ENCODE measurements at regions not wholly inside any gene's neighbourhood (a gene's known extent, or its start where the extent isn't known, plus 50 kb on each side); places are given as distances from the start of the nearest gene placed in this dataset.

DNA sequence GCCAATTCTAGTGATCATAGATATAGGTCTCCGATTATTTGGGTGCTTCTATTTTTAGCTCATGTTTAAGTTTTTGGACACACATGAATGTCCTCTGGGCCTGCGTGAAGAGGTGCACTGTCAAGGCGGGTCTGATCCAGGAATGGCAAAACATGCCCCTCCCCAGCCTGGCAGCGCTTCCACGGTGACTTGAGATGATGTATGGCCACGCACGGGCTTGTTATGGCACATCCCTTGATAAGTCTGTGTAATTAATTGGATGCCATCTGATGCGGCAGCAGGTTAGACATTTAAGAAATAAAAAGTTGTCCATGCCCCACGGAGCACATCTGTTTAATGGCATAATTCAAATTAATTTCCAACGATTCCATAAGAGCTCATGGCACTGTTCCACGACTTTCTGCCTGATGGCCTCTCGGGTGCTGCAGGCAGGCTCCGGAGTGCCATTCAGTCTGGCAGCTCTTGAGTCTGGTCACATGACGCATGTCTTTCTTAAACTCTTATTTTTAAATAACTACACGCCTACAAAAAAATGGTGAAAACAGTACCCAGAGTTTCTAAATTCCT lies 151.4 kb downstream of the ACKR3 start:
- no peak for DNase-seq

DNA sequence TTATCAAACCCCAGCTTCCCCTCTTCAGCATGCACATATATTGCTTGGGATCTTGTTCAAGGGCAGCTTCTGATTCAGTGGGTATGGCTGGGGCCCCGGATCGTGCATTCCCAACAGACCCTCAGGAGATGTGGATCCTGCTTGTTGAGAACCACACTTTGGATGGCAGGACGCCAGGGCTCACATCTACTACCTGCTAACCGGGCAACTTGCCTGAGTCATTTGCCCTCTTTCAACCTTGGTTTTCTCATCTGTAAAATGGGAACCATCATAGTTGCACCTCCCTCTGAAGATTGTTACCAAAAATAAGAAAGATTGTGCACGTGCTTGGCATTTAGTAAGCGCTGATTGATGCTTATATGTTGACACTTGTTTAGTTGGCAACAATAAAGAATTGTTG lies 154.6 kb downstream of the ACKR3 start:
- no peak for DNase-seq

DNA sequence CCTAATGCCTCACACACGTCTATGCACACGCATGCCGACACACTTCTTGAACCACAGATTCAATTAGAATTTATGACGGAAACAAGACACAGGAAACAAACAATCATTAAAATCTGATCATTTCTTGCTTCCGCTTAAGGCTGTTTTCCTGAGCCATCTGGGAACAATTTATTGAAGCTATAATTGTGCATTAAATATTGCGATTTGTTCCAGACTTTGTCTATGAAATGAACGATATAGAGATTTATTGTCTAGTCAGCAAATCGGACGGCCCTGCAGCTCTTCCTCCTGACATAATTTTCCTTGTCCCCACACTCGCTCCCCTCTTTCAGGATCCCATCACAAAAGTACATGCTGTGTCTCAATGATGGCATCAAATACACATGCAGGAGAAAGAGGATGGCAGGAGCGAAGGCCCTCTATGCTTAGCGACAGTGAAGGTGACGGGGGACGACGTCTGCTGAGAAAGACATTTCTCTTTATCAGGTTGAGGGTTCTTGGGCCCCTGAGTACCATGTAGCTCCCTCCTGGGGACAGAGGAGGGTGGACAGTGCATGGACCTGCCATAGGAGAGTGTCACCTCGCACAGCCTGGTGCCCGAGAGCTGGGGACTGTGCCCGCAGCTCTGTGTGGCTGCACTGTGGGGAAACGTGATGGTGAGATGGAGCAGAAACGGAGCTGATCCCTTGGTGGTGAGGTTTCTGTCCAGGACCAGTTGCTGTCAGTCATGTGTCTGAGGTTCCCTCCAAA lies 157.3 kb downstream of the ACKR3 start:
- no peak for DNase-seq

DNA sequence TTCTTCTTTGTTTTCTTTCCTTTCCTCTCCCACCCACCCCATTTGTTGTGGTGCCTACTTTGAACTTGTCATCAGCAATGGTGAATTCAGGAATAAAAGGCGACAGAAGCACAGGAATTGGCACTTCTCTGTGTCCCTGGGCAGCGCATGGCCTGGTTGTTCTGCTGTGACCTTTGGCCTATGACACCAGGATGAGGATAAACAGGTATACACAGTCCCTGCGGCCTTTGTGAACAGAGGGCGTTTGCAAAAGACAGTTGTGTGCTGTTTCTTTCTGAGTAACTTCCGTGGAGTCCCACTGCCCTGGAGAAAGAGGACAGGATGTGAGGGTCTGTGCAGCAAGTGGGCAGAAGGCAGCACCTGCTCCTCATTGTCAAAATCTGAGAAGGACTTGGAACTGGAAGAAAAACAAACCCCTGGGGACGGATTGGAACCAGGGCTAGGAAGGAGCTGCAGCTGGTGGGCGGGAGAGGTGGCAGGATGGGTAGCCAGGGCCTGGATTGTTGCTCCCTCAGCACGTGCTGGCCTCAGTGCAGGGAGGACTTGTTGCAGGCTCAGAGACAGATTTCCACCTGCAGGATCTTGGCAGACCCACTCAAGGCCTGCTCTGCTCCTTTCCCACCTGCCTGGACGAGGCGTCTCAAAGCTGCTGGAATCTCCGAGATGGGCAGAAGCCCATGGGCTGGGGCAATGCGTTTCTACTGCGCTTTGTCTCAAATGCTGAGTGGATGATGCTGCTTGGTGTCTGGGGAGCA lies 159.5 kb downstream of the ACKR3 start:
- DNase-seq, result no peak

DNA sequence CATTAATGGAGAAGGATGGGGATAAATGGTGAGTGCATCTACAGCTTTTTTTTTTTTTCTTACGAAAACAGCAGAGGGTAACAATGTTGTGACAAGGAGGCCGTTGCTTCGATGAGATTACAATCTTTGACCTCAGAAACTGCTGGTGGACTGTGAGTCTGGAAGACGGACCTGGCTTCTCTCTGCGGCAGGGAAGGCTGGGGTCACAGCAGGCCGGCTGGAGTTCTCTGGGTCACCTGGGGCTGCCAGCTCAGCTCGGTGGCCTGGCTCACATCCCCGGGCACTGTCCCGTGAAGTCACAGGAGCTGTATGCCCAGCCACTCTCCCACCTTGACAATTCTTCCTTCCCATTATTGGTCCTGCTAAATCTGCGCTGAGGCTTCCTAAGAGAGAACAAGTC lies 160.8 kb downstream of the ACKR3 start:
- DNase-seq, result no peak

DNA sequence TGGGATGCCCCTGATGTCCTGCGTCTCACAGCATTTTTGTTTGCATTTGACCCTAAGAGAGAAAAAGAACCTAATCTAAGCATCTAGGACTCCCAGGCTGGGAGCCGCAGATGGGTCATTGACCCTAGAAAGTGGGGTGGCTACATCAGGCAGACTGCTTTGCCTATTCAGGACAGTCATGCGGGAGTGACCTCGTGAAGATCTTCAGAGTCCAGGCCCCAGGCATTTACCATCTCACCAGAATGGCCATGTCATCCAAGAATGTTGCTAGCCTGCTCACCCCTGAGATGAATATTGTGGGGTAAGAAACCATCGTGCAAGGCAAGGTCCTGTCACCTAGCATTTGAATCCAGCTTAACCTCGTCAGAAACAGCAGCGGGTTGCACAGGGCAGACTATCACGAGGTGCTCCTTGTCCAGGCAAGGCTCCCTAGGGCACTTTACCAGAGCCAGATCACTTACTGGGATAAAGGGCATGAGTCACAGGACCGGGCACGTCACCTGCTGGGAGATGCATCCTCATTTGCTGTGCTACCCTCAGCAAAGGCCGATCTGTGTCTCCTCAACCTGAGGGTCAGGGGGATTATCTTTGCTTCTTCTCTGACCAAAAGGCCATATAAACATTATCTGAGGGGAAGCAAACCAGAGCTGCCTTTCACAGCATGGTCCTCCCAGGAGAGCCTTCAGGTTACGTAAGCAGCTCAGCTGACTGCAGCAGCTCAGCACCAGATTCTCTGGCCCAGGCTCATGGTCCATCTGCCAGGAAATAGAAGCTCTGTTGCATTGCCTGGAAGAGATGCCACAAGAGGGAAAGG lies 162.3 kb downstream of the ACKR3 start:
- no peak for DNase-seq

DNA sequence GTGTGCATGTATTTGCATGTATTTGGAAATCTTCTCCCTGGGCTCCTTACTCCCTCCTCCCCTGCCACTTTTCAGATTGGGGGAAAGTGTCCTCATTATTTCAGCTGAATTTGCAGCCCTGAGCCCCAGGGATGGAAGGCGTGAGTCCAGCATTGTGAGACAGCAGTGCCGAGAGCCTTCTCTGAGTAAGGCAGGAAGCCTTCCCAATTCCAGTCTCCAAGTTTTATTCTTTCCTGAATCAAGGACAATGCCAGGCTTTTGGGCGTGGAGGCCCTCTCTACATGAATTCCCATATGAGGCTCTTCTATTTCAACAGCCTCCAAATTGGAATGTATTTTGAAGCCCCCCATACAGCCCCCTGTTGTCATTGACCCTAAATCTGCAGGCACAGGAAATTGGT lies 163.5 kb downstream of the ACKR3 start:
- DNase-seq, result no peak

DNA sequence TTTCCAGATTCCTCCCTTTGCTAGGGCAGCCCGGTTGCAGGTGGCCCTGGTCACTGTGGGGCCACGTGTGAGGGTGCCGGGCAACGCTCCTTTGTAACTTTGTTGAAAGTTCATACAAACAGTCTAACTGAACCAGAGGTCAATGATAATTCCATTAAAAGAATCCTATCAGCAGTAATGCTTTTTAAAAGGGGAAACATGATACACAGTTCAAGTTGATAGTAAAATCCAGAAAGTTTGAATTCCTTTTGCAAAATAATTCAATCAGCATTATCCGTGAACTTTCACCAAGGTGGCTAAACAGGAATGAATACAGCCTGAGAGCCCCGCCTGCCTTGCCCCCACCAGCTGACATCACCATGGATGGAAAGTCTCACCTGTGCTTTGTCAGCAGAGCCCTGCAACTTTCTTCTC lies 166.2 kb downstream of the ACKR3 start:
- DNase-seq, result no peak

DNA sequence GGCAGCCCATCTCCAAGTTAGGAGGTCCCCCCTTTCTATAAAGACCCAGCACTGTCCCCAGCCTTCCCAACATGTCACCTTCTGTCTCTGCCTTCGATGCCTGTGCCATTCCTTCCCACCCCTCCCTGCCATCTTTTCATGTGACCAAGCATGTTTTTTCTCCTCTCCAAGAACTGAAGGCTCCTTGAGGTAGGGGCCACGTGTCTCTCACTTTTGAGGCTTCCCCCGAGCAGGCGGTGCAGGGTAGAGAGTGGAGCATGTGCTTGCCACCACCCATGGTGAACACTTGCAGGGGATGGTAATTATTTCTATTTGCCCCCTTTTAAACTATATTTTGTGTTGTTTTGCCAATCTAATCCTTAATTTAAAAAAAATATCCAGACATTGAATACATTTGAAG lies 168.4 kb downstream of the ACKR3 start:
- no peak for DNase-seq

DNA sequence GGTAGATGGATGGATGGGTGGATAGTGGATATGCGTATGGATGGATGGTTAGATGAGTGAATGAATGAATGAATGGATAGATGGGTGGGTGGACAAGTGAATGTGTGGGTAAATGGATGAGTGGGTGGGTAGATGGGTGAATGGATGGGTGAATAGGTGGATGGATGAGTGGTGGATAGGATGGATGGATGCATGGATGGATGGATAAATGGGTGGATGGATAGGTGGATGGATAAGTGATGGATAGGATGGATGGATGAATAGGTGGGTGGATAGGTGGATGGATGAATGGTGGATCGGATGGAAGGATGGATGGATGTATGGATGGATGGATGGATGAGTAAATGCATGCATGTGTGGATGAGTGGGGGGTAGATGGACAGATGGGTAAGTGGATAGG lies 169.3 kb downstream of the ACKR3 start:
- no peak for DNase-seq

DNA sequence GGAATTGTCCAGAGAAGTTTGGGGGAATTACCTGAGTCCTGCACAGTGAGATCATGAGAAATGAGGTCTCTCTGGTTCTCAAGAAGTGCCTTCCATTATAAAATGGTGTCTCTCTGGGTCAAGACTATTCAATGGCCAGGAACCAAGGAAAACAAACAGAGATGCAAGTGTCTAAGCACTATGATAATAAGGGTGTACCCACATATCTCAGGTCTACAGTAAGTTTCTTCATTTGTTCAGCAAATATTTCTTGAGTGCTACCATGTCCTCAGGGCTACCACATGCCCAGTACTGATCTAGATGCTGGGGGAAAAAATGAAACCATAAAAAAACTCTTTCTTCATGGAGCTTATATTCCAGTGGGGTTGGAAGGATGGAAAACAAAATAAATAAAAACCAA lies 170.0 kb downstream of the ACKR3 start:
- no peak for DNase-seq

DNA sequence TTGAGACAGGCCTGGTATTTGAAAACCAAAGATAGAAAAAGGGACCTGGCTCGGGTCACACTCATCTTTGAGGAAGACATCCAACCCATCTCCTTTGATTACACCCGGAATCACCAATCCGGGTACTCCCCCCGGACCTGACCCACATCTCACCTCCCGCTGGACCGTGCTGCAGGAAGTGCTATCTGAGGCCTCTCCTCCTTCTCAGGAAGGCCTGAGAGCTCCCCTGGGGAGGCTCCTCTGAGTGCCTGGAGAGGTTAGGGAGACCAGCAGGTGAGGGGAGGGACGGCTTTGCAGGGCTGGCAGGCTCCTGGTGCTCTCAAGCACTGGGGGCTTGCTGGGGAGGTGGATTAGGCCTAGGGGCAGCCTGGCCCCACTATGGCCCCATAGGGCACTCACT lies 170.9 kb downstream of the ACKR3 start:
- DNase-seq, result no peak

DNA sequence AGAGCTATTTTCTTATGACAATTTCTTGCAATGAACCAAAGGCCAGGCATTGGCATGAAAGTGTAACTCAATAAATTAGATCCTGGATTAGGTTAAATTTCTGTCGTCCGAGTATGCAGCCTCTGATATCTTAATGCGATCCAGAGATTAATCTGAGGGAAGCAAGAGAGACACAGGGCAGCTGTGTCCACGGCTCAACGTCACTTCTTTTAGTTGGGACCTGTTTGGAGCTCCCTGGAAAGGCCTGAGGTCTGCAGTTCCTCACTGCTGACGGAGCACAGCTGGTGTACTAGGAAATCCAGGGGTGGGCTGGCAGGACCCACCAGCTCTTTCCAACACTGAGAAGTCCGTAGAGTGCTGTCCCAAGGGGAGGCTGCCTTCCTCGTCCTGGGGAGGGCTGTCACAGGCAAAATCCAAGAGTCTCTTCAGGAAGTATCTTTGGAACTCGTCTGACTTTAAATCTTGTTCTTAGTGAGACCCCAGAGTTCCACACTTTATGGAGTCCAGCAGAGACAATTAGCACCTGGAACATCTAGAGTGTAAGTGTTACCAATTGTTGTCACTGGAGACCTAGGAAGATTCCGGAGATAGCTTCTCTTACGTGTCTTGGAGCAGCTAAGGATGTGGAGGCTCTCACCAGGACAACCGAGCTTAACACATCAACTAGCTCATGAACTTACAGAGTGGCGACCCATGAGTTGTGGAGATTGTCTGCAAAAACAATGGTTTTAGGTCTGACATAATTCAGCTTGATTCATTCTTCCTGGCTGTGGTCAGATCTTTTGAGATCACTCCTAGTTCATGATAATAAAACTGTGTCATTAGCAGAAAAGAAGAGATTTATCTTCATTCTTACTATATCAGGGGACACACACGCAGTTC lies 173.7 kb downstream of the ACKR3 start:
- DNase-seq, result no peak

DNA sequence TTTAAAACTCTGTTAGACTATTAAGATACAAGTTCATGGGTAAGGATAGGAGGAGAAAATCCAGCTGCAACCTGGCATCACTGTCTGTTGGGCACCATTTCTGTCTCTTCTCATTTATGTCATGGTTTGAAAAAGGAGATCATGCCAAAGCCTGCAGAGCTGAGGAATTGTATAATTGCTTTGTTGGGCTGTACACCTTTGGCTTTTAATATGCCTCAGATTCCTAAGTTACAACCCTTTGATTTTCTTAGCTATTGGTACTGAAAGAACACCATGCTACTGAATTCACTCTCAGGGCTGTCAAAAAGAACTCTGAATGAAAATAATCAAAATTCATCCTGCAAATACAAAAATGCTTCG lies 174.3 kb downstream of the ACKR3 start:
- DNase-seq, result no peak

DNA sequence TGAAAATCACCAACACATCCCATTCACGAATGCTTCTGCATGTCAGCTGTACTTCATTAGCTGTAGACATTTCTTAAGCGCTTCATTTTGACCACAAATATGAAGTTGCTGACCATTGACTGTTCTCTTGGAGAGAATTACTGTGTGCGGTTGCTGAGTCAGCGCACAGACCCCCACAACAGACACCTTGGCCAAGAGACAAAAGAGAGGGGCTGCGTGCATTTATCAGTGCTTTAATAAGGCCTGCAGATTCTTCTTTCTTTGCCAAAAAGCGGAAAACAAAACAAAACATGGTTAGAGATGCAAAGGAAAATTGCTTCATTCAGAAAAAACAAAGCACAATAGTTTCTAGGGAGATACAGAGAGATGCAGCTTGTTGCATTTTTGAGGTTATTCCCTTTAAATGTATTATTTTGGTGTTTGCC lies 174.7 kb downstream of the ACKR3 start:
- DNase-seq, result no peak

DNA sequence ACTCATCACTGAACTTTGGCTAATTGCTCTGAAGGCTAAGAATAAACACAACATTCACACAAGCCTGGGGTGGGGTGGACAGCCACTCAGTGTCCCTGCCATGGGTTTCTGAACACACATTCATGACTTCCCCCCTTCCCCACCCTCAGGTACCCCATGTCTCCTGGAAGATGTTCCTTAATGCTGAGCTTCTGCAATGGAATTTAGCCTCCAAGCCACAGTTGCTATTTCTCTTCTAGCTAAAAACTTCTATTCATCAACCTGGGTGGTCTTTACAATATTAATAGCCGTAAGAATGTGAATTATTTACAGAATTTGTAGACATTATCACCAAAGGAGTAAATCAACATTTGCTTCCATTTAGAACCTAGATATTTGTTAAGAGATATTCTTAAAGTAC lies 175.1 kb downstream of the ACKR3 start:
- no peak for DNase-seq

DNA sequence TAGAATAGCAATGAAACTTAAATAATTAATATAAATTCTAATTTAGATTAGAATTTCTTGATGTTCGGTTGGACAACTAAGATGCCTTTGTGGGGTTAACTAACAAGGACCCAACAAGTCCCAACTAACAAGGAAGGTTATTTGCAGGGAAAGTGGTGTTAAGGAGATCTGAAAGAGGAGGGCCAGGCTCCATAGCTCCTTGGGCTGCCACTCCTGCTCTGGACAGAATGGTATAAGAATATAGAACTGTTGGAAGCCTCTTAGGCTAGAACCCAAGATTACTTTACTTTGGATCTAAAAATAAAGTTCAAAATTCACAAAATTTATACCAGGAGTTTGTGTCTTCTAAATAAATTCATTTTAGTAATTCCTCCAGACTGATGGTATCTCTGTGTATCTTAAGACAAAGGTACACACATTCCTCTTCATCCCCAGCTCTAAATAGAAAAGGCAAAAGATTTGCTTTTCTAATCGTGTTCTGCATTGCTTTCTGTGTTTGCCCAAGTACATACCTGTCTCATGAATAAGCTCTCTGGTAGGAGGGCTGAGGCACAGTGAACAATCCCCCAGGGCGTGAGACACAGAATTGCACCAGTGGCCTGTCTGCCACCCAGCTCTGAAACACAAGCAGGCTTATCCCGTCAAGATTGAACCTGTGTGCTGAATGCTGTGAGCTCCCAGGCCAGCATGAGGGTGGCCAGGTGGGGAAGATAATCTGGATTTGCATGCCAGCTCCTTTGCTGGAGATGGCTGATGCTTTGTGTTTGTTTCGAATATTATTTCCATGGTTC lies 176.0 kb downstream of the ACKR3 start:
- no peak for DNase-seq

DNA sequence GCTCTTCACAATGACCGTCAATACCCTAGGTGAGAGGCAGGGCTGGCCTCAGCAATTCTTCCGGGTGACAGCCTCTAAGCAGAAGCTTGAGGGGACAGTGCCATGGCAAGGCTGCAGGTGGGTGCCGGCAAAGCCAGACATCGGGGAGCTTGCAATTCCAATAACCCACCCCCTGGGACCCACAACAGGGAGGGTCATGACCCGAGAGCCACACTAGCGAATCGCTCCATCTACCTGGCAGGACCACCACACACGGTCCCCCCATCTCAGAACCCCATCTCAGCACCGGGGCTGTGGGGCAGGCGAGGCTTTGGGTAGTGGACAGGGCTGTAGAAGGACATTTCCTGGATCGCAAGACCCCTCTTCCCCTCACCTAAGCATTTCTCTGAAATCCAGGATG lies 177.2 kb downstream of the ACKR3 start:
- DNase-seq, result no peak

DNA sequence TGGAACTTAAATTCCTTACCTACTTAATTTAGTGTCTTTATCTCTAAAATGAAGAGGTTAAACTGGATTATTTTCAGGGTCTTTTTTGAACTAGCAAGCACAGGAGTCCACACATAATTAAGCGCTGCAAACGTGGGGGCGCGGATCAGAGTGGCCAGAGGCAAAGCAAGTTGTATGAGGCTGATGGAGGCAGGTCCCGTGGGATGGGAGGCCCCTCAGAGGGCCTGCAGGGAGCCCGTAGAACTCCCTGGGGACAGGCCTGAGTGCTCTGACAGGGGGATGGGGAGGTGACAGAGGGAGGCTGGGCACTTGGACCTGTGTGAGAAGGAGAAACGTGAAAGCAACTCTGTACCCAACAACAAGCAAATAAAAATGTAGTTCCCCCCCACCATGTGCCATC lies 177.8 kb downstream of the ACKR3 start:
- no peak for DNase-seq

DNA sequence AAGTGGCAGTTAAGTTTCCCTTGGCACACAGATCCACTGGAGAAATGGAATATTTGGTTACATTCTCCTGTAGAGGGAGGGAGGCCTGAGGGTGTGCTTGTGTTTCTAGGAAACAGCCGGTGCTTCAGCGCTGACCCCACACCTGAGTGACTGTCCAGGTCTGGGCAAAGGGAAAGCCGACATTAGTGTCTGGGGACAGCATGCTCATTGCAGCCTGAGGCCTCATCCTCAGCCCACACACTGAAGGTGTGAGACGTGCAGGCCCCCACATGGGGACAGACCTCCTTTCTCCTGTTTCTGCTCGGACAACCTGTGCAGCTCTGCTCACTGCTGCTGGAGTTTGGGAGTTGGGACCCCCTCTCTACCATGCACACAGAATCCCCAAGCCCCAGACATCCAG lies 178.3 kb downstream of the ACKR3 start:
- DNase-seq, result no peak

DNA sequence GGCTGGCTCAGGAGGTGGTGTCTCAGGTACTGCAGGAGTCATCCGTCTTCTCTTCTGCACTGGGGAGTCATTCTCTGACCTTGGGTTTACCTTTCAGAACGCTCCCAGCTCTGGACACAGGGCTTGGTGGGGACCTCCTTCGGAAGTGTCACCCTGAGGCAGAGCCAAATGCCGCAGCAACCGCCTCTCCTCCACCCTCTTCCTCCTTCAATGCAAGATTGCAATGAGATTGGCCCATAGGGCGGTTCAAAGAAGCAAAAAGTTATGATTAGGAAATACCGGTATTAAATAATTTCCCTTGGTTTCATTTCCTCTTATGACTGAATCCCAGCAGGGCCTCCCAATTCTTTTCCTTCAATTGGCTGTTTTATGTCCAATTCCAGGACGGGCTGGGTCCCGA lies 178.8 kb downstream of the ACKR3 start:
- DNase-seq, result no peak

DNA sequence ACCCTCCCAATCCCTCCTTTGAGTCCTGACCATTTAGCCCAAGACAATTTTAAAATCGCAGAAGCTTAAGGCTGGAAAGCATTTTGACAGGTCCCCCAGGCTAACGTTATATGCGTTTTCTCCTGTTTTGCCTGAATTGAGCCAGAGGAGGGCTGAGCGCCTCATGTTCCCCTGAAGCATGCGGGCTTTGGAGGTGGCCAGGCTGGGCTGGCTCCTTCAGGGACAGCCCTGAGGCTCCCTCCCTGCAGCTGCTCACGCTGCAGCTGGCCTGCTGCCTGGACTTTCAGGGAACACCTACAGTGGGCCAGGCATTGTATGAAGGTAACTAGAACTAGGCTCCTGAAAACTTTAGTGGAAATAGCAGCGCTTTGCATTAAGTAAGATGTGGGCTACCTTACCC lies 179.2 kb downstream of the ACKR3 start:
- no peak for DNase-seq
